CD1c-positive myeloid dendritic cell (primary cell): ENCODE measurements at regions not wholly inside any gene's neighbourhood (a gene's known extent, or its start where the extent isn't known, plus 50 kb on each side); places are given as distances from the start of the nearest gene placed in this dataset.

ENCODE experiments used
- DNase-seq: peaks from one replicate; pipeline ENCODE4 v3.0.0-alpha.2; 2016; ENCODE audit errors: extremely low spot score

DNA sequence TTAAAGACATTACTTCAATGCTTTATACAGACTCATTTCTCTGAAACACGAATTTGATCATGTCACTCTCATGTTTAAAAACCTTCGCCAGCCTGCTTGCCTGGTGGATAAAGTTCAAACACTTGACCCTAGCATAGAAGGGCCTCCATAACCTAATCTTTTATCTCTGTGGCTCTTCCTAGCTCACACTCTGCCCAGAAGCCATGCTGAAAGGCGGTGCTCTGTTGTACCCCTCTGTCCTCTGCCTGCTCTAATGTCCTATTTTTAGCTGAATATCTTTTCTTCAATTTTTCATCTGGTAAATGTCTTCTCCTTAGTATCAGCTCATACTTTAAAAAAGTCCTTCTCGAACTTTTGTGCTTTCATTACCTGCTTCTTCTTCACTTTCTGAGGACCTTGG lies 302.6 kb upstream of the BOD1L1 start:
- no peak for DNase-seq

DNA sequence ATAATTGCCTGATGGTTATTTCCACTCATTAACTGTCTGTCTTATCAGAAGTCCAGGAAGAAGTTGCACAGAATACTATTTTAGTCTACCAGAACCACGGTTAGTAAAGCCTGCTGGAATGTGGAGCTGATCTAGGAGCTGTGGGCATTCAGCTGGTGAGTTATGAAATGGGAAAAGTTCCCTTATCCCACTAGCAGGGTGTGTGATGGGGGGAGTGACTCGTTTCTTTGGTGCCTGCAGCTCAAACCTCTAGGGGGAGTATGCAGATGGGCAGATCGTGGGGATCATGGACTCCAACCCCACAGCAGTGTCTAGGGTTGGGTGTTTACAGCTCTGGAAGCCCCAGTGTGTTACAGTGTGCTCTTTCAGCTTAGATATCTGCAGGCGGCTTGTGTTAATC lies 305.7 kb upstream of the BOD1L1 start:
- no peak for DNase-seq

- DNase-seq: no peak
These were observed 310.8 kb upstream of the BOD1L1 start for GRCh38 chr4:13938299-13938698.

- no peak for DNase-seq
These were observed 313.4 kb upstream of the BOD1L1 start for GRCh38 chr4:13940921-13941320.

GRCh38 chr4:13942977-13943376 lies 315.5 kb upstream of the BOD1L1 start:
- DNase-seq: no peak

- DNase-seq: no peak
These were observed 316.6 kb upstream of the BOD1L1 start for GRCh38 chr4:13944095-13944511.

- DNase-seq: no peak
These were observed 320.4 kb upstream of the BOD1L1 start for GRCh38 chr4:13947921-13948320.

DNA sequence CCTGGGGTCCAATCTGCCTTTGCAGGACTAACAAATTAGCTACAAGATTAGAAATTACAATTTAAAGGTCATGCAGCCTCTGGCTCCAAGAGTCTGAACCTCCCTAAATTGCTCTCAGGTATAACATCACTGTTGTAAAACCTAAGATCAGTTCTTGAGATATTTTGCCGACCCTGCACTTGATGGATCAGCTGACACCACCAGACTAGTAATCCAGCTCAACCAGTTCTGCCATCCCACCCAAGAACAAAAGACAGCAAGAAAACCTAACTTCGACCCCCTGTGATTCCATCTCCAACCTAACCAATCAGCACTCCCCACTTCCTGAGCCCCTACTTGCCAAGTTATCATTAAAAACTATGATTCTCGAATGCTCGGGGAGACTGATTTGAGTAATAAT lies 323.0 kb upstream of the BOD1L1 start:
- DNase-seq: no peak

- DNase-seq: no peak
These were observed 325.6 kb upstream of the BOD1L1 start for GRCh38 chr4:13953083-13953482.

DNA sequence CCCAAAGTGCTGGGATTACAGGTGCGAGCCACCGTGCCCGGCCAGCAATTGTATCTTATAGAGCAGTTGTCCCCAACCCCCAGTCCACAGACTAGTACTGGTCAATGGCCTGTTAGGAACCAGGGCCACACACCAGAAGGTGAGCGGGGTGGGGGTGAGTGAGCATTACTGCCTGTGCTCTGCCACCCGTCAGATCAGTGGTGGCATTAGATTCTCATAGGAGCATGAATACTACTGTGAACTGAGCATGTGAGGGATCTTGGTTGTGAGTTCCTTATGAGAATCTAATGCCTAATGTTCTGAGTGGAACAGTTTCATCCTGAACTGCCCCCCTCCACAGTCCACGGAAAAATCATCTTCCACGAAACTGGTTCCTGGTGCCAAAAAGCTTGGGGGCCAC lies 328.0 kb upstream of the BOD1L1 start:
- DNase-seq: no peak

GRCh38 chr4:13956947-13957346 lies 329.4 kb upstream of the BOD1L1 start:
- no peak for DNase-seq

DNA sequence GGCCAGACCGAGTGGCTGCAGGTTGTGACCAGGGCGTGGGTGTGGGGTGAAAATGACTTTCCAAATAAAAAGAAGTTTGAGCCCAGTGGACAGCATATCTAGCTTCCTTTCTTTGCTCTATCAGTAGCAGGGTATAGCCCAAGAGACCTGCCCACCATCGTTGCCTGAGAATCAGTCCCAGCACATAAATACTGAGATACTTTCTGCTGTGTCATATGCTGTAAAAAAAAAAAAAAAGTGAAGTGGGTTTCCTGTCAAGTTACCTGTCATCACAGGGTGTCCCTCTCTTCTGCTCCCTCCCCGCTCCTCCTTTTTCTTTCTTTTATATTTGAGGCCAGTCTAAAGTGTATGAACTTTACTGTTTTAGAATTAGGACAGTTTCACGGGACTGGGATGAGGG lies 330.3 kb upstream of the BOD1L1 start:
- no peak for DNase-seq

- DNase-seq: no peak
These were observed 336.1 kb upstream of the BOD1L1 start for GRCh38 chr4:13963601-13964000.

DNA sequence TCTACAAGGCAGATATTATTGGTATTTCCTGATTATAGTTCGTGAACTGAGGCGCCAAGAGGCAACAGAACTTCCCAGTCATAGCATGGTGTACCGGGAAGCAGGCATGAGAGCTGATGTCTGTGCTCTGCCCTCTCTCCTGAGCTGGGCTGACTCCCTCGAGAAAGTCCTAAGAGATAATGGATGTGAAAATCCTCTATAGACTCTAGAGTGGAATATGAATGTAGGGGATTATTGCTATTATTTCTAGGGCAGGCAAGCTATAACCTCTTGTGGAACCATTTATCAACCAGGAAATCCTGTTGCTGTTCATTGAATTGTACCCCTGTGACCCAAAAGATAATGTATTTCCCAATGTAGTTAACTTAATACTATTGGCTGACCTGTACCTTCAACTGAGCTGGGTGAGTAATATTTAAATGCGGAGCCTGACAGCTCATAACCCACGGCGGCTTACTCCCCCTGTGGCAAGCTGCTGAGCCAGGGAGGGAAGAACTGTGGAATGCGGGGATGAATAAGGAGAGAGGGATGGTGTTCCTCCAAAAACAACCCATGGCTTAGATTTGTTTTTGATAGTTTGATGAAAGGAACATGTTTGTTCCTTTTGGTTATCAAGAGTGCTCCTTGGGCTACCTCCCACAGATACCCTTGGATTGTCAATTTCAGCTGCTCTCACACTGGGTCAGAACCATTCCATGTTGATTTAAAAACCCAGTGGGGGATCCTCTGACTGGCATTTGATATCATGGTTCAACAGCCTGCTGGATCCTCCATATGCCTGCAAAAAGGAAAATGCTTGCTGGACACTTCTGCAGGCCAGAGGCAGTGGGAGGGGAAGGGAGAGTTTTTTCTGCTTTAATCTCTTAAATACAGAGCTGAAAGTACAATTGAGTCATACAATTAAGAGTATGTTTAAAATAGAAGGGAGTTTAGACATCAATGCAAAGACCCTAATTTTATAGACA lies 339.0 kb upstream of the BOD1L1 start:
- no peak for DNase-seq

DNA sequence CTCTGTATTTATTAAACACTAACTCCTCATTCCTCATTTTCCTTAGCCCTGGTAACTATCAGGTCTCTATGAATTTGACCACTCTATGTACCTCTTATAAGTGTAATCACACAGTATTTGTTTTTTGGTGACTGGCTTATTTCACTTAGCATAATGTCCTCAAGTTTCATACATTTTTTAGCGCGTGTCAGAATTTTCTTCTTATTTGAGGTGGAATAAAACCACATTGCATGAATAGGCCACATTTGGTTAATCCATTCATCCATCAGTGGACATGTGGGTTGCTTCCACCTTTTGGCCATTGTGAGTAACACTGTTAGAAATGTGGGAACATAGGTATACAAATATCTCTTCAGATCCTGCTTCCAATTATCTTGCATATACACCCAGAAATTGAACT lies 341.2 kb upstream of the BOD1L1 start:
- no peak for DNase-seq

DNA sequence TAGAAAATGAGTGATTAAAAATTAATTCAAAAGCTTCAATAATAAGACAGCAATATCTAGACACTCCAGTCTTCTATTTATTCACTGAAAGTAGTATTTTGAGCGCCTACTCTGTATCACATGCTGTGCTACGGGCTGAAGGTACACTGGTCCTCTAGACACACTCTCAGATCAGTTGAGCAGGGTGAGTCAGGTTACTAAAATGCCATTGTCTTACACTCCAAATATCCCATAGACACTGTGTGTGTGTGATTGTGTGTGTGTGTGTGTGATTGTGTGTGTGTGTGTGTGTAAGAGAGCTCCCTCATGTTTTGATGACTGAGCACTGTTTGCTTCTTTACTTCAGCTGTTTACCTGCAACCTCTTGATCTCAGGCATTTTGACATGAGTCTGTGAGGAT lies 342.8 kb upstream of the BOD1L1 start:
- DNase-seq: no peak

GRCh38 chr4:13977746-13978145 lies 350.2 kb upstream of the BOD1L1 start:
- DNase-seq: no peak

- DNase-seq: no peak
These were observed 353.1 kb upstream of the BOD1L1 start for GRCh38 chr4:13980317-13981310.

GRCh38 chr4:13981499-13981898 lies 354.0 kb upstream of the BOD1L1 start:
- no peak for DNase-seq

DNA sequence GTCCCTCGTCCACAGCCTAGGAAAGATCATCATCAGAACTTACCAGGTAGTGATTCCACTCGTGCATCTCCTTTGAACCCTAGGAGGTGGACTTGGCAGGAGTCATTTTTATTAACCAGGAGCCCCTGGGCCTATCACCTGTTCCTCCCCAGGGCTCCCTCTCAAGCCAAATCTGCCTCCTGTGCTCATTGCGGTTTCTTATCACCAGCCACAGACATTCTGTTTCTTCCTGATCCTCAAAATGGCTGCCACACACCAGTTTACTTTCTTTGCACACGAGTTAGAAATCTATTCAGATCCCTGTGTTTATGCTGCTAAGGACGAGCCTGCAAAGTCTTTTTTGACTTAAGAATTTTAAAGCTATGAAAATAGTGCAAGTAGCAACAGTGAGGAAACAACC lies 354.5 kb upstream of the BOD1L1 start:
- no peak for DNase-seq

- no peak for DNase-seq
These were observed 355.8 kb upstream of the BOD1L1 start for GRCh38 chr4:13983189-13983790.
